HUES64 (cell line): ENCODE measurements at regions not wholly inside any gene's neighbourhood (a gene's known extent, or its start where the extent isn't known, plus 50 kb on each side); places are given as distances from the start of the nearest gene placed in this dataset.
"Not testable (repeated sequence)": the region's sequence is repeated elsewhere in the genome, so short reads cannot be mapped to it uniquely, and the experiment has no call there.

Experiments used
- H3K27ac ChIP-seq: 2 replicates; pipeline ENCODE4 v1.7.0; 2013; ENCODE audit warnings: low read depth, low read length, inconsistent platforms
- H3K27me3 ChIP-seq: 2 replicates; pipeline ENCODE4 v1.6.1; 2013; ENCODE audit warnings: mild to moderate bottlenecking, low read length; ENCODE audit not compliant: insufficient read depth
- H3K36me3 ChIP-seq: 2 replicates; pipeline ENCODE4 v1.6.1; 2013; ENCODE audit warnings: mild to moderate bottlenecking, low read length; ENCODE audit not compliant: insufficient read depth
- H3K4me1 ChIP-seq: 2 replicates; pipeline ENCODE4 v1.6.1; 2013; ENCODE audit warnings: mild to moderate bottlenecking, low read length, moderate library complexity; ENCODE audit not compliant: insufficient read depth
- H3K4me3 ChIP-seq: 2 replicates; pipeline ENCODE4 v1.5.1; 2013; ENCODE audit warnings: mild to moderate bottlenecking, low read length, moderate library complexity
- H3K9ac ChIP-seq: 2 replicates; pipeline ENCODE4 v1.6.1; 2013; ENCODE audit warnings: mild to moderate bottlenecking, low read depth, low read length
- H3K9me3 ChIP-seq: 2 replicates; pipeline ENCODE4 v1.6.1; 2013; ENCODE audit warnings: low read depth, low read length; ENCODE audit not compliant: insufficient read depth
- WGBS: fragments of 150-250, 120-280 bp; methylation state at CpG from one replicate; pipeline ENCODE4 v1.1.7; 2013; ENCODE audit warnings: missing lambda C conversion rate; 5-methylcytosine and 5-hydroxymethylcytosine counted together

- Histone ChIP-seq H3K9me3 (no peaks in the 10 kb centered on the region), H3K36me3 (no peaks in the 10 kb centered on the region), H3K4me3 (no peak overlapping the region), H3K4me1 (peaks cover 15% of the 10 kb centered on the region), H3K27ac (no peak overlapping the region), H3K9ac (no peak overlapping the region), H3K27me3 (no peaks in the 10 kb centered on the region)
- 91% methylated on average over 18 of the region's 18 CpGs for WGBS
Measured at GRCh38 chr4:162984621-162985020, 182.1 kb downstream of the NAF1 start.

DNA sequence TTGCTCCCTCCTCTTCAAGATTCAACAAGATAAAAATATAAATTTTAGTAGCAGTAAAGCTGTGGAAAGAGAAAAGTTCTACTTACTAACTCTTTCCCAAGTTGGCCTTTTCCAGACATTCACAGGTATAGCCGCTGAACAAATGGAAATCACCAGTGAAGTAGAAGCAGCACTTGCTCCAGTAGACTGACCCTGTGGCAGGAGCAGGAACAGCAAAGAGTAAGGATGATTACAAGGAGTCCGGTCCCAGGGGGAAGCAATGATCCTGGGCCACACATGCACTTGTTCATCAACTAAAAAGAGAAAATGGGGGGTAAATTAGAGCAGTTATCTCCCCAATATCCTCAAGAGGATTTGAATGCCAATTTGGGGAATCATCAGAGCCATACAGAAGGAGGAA is 184.9 kb downstream of the NAF1 start:
- Histone ChIP-seq H3K9me3 (no peaks in the 10 kb centered on the region), H3K4me3 (no peak overlapping the region), H3K27ac (no peak overlapping the region), H3K4me1 (peaks cover 10% of the 10 kb centered on the region), H3K27me3 (no peaks in the 10 kb centered on the region), H3K36me3 (no peaks in the 10 kb centered on the region), H3K9ac (no peak overlapping the region)
- WGBS: 89% methylated on average over 2 of the region's 2 CpGs

DNA sequence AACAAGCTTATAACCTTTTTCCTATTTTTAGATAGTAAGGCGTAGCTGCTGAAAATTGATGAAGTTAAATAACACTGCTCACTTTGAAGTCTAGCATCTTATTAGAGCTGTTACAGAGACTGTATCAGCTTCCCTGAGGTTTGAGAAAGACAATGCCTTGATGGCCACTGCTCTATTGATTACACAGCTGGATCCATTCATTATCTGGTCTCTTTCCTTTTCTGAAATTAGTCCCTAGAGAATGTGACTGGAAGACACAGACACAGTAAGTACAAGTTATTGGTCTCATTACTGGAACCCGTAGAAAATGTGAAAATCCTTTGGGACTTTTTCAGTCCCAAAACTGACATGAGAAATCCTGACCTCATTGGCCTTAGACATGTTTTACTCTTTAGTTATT is 188.3 kb downstream of the NAF1 start:
- WGBS: 84% methylated on average over 2 of the region's 2 CpGs
- Histone ChIP-seq H3K27ac (no peak overlapping the region), H3K4me3 (no peak overlapping the region)

DNA sequence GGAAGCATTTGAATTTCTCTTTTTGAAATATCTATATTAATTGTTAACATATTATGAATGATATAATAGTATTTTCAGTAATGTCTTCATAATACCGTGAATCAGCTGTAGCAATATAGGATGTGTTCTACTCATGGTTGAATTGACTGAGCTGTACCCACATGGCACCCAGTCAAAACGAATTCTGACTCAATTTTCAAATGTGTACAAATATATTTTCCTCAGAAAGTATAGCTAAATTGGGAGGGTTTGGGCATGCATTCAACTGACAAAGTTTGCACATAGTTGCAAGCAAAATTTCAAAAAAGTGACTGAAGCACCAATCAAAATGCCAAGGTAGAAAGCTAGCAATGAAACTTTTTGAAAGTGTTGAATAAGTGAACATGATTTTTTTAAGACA is 188.9 kb downstream of the NAF1 start:
- Histone ChIP-seq H3K4me3 (no peak overlapping the region), H3K27ac (no peak overlapping the region), H3K9ac (no peak overlapping the region), H3K9me3 (no peaks in the 10 kb centered on the region), H3K27me3 (no peaks in the 10 kb centered on the region), H3K4me1 (peaks cover 3% of the 10 kb centered on the region; the same call in 1 of the 2 replicates), H3K36me3 (no peaks in the 10 kb centered on the region)
- WGBS: 100% methylated on average over 1 of the region's 2 CpGs

More for the DNA sequence above, 188.3 kb downstream of the NAF1 start:
- no peak overlapping the region for H3K9ac ChIP-seq
- no peaks in the 10 kb centered on the region for H3K36me3 ChIP-seq
- H3K9me3 ChIP-seq: no peaks in the 10 kb centered on the region
- no peaks in the 10 kb centered on the region for H3K4me1 ChIP-seq
- no peaks in the 10 kb centered on the region for H3K27me3 ChIP-seq

DNA sequence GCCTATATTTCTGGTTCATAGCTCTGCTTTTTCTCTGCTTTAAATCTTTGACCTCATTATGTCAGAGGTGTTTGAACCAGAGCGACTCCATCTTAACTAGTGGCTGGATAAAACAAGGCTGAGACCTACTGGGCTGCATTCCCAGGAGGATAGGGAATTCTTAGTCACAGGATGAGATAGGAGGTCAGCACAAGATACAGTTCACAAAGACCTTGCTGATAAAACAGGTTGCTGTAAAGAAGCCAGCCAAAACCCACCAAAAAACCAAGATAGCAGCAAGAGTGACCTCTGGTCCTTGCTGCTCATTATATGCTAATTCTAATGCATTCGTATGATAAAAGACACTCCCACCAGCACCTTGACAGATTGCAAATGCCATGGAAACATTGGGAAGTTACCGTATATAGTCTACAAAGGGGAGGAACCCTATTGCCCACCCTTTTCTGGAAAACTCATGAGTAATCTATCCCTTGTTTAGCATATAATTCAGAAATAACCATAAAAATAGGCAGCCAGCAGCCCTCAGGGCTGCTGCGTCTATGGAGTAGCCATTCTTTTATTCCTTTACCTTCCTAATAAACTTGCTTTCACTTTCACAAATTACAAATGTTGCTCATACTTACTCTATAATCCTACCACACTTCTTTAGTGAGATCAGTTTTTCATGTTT is 193.9 kb downstream of the NAF1 start:
- H3K4me1 ChIP-seq: peaks cover 4% of the 10 kb centered on the region; the same call in 1 of the 2 replicates
- no peaks in the 10 kb centered on the region for H3K9me3 ChIP-seq
- H3K9ac ChIP-seq: no peak overlapping the region
- no peaks in the 10 kb centered on the region for H3K36me3 ChIP-seq
- H3K27ac ChIP-seq: no peak overlapping the region
- WGBS: 86% methylated on average over 4 of the region's 4 CpGs
- H3K27me3 ChIP-seq: no peaks in the 10 kb centered on the region
- H3K4me3 ChIP-seq: no peak overlapping the region

DNA sequence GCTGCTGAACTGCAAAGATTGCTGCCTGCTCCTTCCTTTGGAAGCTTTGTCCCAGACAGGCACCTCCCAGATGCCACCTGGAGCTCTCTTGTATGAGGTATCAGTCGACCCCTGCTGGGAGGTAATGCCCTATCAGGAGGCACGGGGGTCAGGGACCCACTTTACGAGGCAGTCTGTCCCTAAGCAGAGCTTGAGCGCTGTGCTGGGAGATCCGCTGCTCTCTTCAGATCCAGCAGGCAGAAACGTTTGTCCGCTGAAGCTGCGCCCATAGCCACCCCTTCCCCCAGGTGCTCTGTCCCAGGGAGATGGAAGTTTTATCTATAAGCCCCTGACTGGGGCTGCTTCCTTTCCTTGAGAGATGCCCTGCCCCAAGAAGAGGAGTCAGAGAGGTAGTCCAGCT is 197.5 kb downstream of the NAF1 start:
- 90% methylated on average over 8 of the region's 8 CpGs for WGBS
- Histone ChIP-seq H3K4me1 (peaks cover 4% of the 10 kb centered on the region; the same call in 1 of the 2 replicates), H3K27ac (no peak overlapping the region), H3K9ac (no peak overlapping the region), H3K27me3 (no peaks in the 10 kb centered on the region), H3K9me3 (no peaks in the 10 kb centered on the region), H3K4me3 (no peak overlapping the region), H3K36me3 (no peaks in the 10 kb centered on the region)

- not testable (repeated sequence) for H3K27ac ChIP-seq, H3K4me1 ChIP-seq, H3K36me3 ChIP-seq, H3K9me3 ChIP-seq, H3K27me3 ChIP-seq, H3K9ac ChIP-seq, H3K4me3 ChIP-seq
- WGBS: 81% methylated on average over 4 of the region's 4 CpGs
Measured at GRCh38 chr4:162965978-162966377, 200.7 kb downstream of the NAF1 start.

- Histone ChIP-seq H3K36me3 (no peaks in the 10 kb centered on the region), H3K27ac (no peak overlapping the region), H3K9me3 (no peaks in the 10 kb centered on the region), H3K27me3 (no peaks in the 10 kb centered on the region), H3K4me3 (no peak overlapping the region), H3K9ac (no peak overlapping the region), H3K4me1 (no peaks in the 10 kb centered on the region)
- WGBS: 84% methylated on average over 2 of the region's 2 CpGs
Measured at GRCh38 chr4:162959046-162959445, 207.6 kb downstream of the NAF1 start.

- Histone ChIP-seq H3K27ac (no peak overlapping the region), H3K4me3 (no peak overlapping the region), H3K36me3 (no peaks in the 10 kb centered on the region), H3K9me3 (no peaks in the 10 kb centered on the region), H3K27me3 (no peaks in the 10 kb centered on the region), H3K4me1 (no peaks in the 10 kb centered on the region; the same call in 1 of the 2 replicates), H3K9ac (no peak overlapping the region)
- WGBS: 93% methylated on average over 3 of the region's 3 CpGs
Measured at GRCh38 chr4:162957521-162958143, 209.1 kb downstream of the NAF1 start.

GRCh38 chr4:162954976-162955375 is 211.7 kb downstream of the NAF1 start:
- H3K27me3 ChIP-seq: no peaks in the 10 kb centered on the region
- H3K27ac ChIP-seq: no peak overlapping the region
- H3K36me3 ChIP-seq: no peaks in the 10 kb centered on the region
- H3K4me1 ChIP-seq: no peaks in the 10 kb centered on the region; the same call in 1 of the 2 replicates
- 93% methylated on average over 2 of the region's 2 CpGs for WGBS
- no peak overlapping the region for H3K9ac ChIP-seq
- no peaks in the 10 kb centered on the region for H3K9me3 ChIP-seq
- no peak overlapping the region for H3K4me3 ChIP-seq

DNA sequence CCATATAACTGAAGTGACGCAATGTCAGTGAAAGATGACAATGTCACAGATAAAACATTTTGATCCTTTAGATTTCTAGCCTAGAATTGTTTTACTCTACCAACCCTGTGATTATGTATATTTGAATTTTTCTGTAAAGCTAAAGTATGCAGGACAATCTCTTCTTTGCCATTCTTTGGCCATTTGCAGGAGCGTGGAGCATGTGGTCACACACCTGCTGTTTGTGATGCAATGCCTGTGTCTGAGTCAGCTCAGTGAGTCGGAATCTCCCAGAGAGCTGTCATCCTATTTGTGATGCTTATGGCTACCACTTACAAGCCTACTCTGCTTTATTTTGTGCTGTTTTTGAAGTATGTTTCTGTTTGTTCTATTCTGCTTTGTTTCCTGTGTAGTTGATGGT is 214.5 kb downstream of the NAF1 start:
- no peaks in the 10 kb centered on the region for H3K27me3 ChIP-seq
- no peak overlapping the region for H3K27ac ChIP-seq
- no peaks in the 10 kb centered on the region for H3K9me3 ChIP-seq
- no peaks in the 10 kb centered on the region for H3K36me3 ChIP-seq
- no peak overlapping the region for H3K4me3 ChIP-seq
- 76% methylated on average over 3 of the region's 3 CpGs for whole genome bisulfite sequencing
- no peak overlapping the region for H3K9ac ChIP-seq
- H3K4me1 ChIP-seq: no peaks in the 10 kb centered on the region; the same call in 1 of the 2 replicates
